K562 (cell line): ENCODE measurements at regions not wholly inside any gene's neighbourhood (a gene's known extent, or its start where the extent isn't known, plus 50 kb on each side); places are given as distances from the start of the nearest gene placed in this dataset.

Experiments
- ATAC-seq: fragments of 200-7000 bp; cut with Tn5 transposase; 3 replicates; pipeline ENCODE4 v1.9.1; 2020; ENCODE audit warnings: moderate library complexity
- BruUV-seq: library from RNA; stranded (reverse); fragments of 400-500 nt; replicated peaks from 2 replicates; lab custom pipeline; 2021; lab: Mats Ljungman, UMichigan
- CTCF ChIA-PET: fragments of 300-600 bp; formaldehyde crosslinking; extraction: SDS; loops from one replicate; lab custom pipeline; 2021; ENCODE audit warnings: low intra/inter-chr PET ratio; lab: Yijun Ruan, JAX
- POLR2A ChIA-PET: fragments of 300-600, 350-650 bp; sonication (Branson Sonifier 250); formaldehyde crosslinking; extraction: SDS; loops from one replicate; lab custom pipeline; 2021; ENCODE audit warnings: antibody characterized with exemption, inconsistent platforms; lab: Yijun Ruan, JAX
- DNase-seq, 4 experiments: peaks; one replicate each; pipeline versions ENCODE4 v3.0.0 to v3.0.0-alpha.2; 2011 to 2018; ENCODE audit warnings: low spot score in 3 of 4, mixed read lengths in 3 of 4; ENCODE audit errors: extremely low read depth in 1 of 4
- FAIRE-seq: peaks from 2 replicates; lab custom pipeline; 2011; peaks lifted over from hg19 to GRCh38; lab: Jason Lieb, UNC
- H2AFZ ChIP-seq: 2 replicates; pipeline ENCODE4 v1.6.0; 2011; ENCODE audit warnings: low read depth, low read length, control low read depth, inconsistent platforms
- H3K27ac ChIP-seq: fragments of 200-600 bp; 3 replicates; pipeline ENCODE4 v1.8.0; 2011; ENCODE audit warnings: low read depth, mild to moderate bottlenecking, control low read depth, inconsistent platforms, low read length, moderate library complexity, mixed read lengths; ENCODE audit errors: extremely low read depth
- H3K27me3 ChIP-seq, 2 experiments: fragments of 300-600 bp in 1 of 2; 2 replicates in 1 of 2; 3 replicates in 1 of 2; pipeline versions ENCODE4 v1.6.0 to v1.8.0; 2011; ENCODE audit warnings: inconsistent platforms in 2 of 2, low read length in 2 of 2, mild to moderate bottlenecking in 1 of 2, mixed read lengths in 1 of 2, moderate library complexity in 1 of 2; ENCODE audit not compliant: control insufficient read depth in 2 of 2, insufficient read depth in 2 of 2
- H3K36me3 ChIP-seq: fragments of 300-600 bp; 3 replicates; pipeline ENCODE4 v1.8.0; 2011; ENCODE audit warnings: mild to moderate bottlenecking, low read length, inconsistent platforms; ENCODE audit not compliant: control insufficient read depth, insufficient read depth
- H3K4me1 ChIP-seq, 2 experiments: fragments of 200-600 bp in 1 of 2; replicated peaks in 1 of 2; 2 replicates in 1 of 2; 3 replicates in 1 of 2; pipeline versions ENCODE4 v1.5.1 to v1.8.0; 2011; ENCODE audit warnings: inconsistent platforms in 2 of 2, low read length in 2 of 2, mild to moderate bottlenecking in 1 of 2, mixed read lengths in 1 of 2, moderate library complexity in 1 of 2; ENCODE audit not compliant: control insufficient read depth in 2 of 2, insufficient read depth in 2 of 2
- H3K4me2 ChIP-seq: 2 replicates; pipeline ENCODE4 v1.6.1; 2011; ENCODE audit warnings: low read length, control low read depth, inconsistent platforms, mixed read lengths; ENCODE audit not compliant: insufficient read depth
- H3K4me3 ChIP-seq: fragments of 200-600 bp; sonication (generic), shearing (Covaris generic); 2 replicates; pipeline ENCODE4 v1.5.1; 2016; ENCODE audit warnings: control low read depth, inconsistent platforms
- H3K79me2 ChIP-seq: fragments of 200-600 bp; 3 replicates; pipeline ENCODE4 v1.8.0; 2011; ENCODE audit warnings: low read length, inconsistent platforms; ENCODE audit not compliant: control insufficient read depth, insufficient read depth
- H3K9ac ChIP-seq, 2 experiments: 2 replicates each; pipeline versions ENCODE4 v1.6.0 to v1.6.1; 2011; ENCODE audit warnings: low read depth in 2 of 2, low read length in 2 of 2, control low read depth in 1 of 2, inconsistent platforms in 1 of 2, mild to moderate bottlenecking in 1 of 2, mixed read lengths in 1 of 2; ENCODE audit not compliant: insufficient read depth in 1 of 2
- H3K9me1 ChIP-seq: one replicate; pipeline ENCODE4 v1.6.0; 2011; ENCODE audit warnings: inconsistent platforms, mild to moderate bottlenecking, low read length, moderate library complexity; ENCODE audit not compliant: control insufficient read depth, insufficient read depth
- H3K9me3 ChIP-seq: replicated peaks from 2 replicates; pipeline ENCODE4 v1.5.1; 2011; ENCODE audit warnings: low read depth, low read length, inconsistent platforms; ENCODE audit not compliant: control insufficient read depth, insufficient read depth
- H4K20me1 ChIP-seq: replicated peaks from 2 replicates; pipeline ENCODE4 v1.6.1; 2011; ENCODE audit warnings: low read length, inconsistent platforms, mixed read lengths; ENCODE audit not compliant: control insufficient read depth, insufficient read depth
- ARID3A ChIP-seq: IDR thresholded peaks from 2 replicates; pipeline ENCODE4 v1.6.1; 2012; ENCODE audit warnings: low read depth, low read length, improper control_type of control experiment, borderline replicate concordance
- ATF1 ChIP-seq, 2 experiments: fragments of 450-650 bp in 1 of 2; IDR thresholded peaks; 2 replicates each; pipeline ENCODE4 v1.6.1; 2016; ENCODE audit warnings: missing compliant biosample characterization in 1 of 2, missing genetic modification characterization in 1 of 2
- BDP1 ChIP-seq: IDR thresholded peaks from 3 replicates; pipeline ENCODE4 v1.6.1; 2011; ENCODE audit not compliant: insufficient read length, insufficient read depth
- DIDO1 ChIP-seq: fragments of 450-650 bp; IDR thresholded peaks from 2 replicates; pipeline ENCODE4 v1.6.1; 2016; ENCODE audit warnings: low read depth, missing biosample characterization, missing genetic modification characterization
- E2F4 ChIP-seq: sonication (generic); formaldehyde crosslinking; IDR thresholded peaks from 2 replicates; pipeline ENCODE4 v1.8.0; 2022; ENCODE audit warnings: mild to moderate bottlenecking, low read depth, missing genetic modification reagents
- GABPB2 ChIP-seq: fragments of 250-450 bp; sonication (Bioruptor Pico); conservative IDR thresholded peaks from 2 replicates; pipeline ENCODE4 v1.5.1; 2021; ENCODE audit warnings: mild to moderate bottlenecking
- HDAC6 ChIP-seq: IDR thresholded peaks from 2 replicates; pipeline ENCODE4 v1.6.1; 2012; ENCODE audit warnings: low read depth, mild to moderate bottlenecking, control low read depth, inconsistent platforms, low read length, moderate library complexity
- LCOR ChIP-seq: sonication (generic); formaldehyde crosslinking; IDR thresholded peaks from 2 replicates; pipeline ENCODE4 v1.8.0; 2022; ENCODE audit warnings: mild to moderate bottlenecking, missing genetic modification reagents
- NFIX ChIP-seq: fragments of 250-450 bp; sonication (Bioruptor Pico); IDR thresholded peaks from 2 replicates; pipeline ENCODE4 v1.4.0; 2020; ENCODE audit warnings: low read depth, mild to moderate bottlenecking, moderate library complexity
- OTX1 ChIP-seq: fragments of 450-650 bp; formaldehyde crosslinking; IDR thresholded peaks from 2 replicates; pipeline ENCODE4 v1.4.0; 2022; ENCODE audit warnings: mild to moderate bottlenecking
- SAFB2 ChIP-seq: fragments of 200-400 bp; formaldehyde crosslinking; IDR thresholded peaks from 2 replicates; pipeline ENCODE4 v1.6.1; 2018; ENCODE audit warnings: borderline replicate concordance, low read length, low read depth, moderate library complexity; ENCODE audit not compliant: severe bottlenecking
- SMAD1 ChIP-seq: fragments of 150-350 bp; IDR thresholded peaks from 2 replicates; pipeline ENCODE4 v1.6.1; 2014; ENCODE audit warnings: low read length, low read depth; ENCODE audit not compliant: partially characterized antibody
- SMARCA4 ChIP-seq: fragments of 450-650 bp; IDR thresholded peaks from 2 replicates; pipeline ENCODE4 v1.6.1; 2016
- TAF15 ChIP-seq: fragments of 200-400 bp; formaldehyde crosslinking; IDR thresholded peaks from 2 replicates; pipeline ENCODE4 v1.6.1; 2017; ENCODE audit warnings: mild to moderate bottlenecking, low read depth, low read length, moderate library complexity
- THAP7 ChIP-seq: fragments of 250-450 bp; sonication (Bioruptor Pico); IDR thresholded peaks from 2 replicates; pipeline ENCODE4 v1.5.0; 2021
- ZNF174 ChIP-seq: fragments of 250-450 bp; sonication (Bioruptor Pico); IDR thresholded peaks from 2 replicates; pipeline ENCODE4 v1.4.0; 2020; ENCODE audit warnings: mild to moderate bottlenecking
- ZNF354B ChIP-seq: fragments of 250-450 bp; sonication (Bioruptor Pico); IDR thresholded peaks from 2 replicates; pipeline ENCODE4 v1.4.0; 2020
- in situ Hi-C: fragments of 300-500 bp; cut with MboI; formaldehyde crosslinking; loops from 4 replicates; pipeline ENCODE4 v1.15.0; 2018; ENCODE audit warnings: inconsistent platforms, mixed read lengths
- intact Hi-C: fragments of 100-400 bp; cut with micrococcal nuclease; formaldehyde crosslinking; loops from 2 replicates; pipeline ENCODE4 v1.14.2; 2022
- TF ChIP-seq, protein P1 (sequence below): fragments of 450-650 bp; formaldehyde crosslinking; IDR thresholded peaks from 2 replicates; pipeline ENCODE4 v1.4.0; 2022; ENCODE audit warnings: mild to moderate bottlenecking, moderate library complexity

DNA sequence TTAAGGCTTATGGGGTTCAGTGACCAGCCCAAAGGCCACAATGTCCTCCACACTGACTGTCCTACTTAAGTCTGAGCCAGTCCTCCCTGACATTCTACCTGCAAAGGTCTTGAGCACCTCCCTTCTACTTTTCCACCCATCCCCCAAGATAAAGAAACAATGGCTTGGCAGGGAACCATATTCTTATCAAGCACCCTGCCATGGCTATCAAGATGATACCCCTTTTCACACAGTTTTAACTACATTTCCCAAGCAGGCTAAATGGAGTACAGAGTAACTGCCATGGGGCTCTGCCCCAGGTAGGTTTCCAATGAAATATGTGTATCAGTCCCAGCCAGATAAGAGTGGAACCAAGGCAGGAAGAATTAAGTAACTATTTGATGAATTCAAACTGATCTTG, 85.9 kb upstream of the MOCS1 start:
- no TSS peak for BruUV-seq
- TF ChIP-seq HDAC6 (no peak), E2F4 (no peak), ARID3A (no peak), SAFB2 (no peak), NFIX (no peak), SMAD1 (no peak), SMARCA4 (no peak), DIDO1 (no peak), LCOR (CRISPR knock-in tag) (no peak), THAP7 (CRISPR knock-in tag) (no peak), GABPB2 (CRISPR knock-in tag) (no peak), OTX1 (no peak), ZNF174 (CRISPR knock-in tag) (no peak), ATF1 (CRISPR knock-in tag; IDR thresholded peaks at IDR 0.05) (no peak), ATF1 (tag; IDR thresholded peaks at IDR 0.05) (no peak), BDP1 (no peak), TAF15 (no peak), ZNF354B (CRISPR knock-in tag) (no peak)
- TF ChIP-seq, protein P1, sequence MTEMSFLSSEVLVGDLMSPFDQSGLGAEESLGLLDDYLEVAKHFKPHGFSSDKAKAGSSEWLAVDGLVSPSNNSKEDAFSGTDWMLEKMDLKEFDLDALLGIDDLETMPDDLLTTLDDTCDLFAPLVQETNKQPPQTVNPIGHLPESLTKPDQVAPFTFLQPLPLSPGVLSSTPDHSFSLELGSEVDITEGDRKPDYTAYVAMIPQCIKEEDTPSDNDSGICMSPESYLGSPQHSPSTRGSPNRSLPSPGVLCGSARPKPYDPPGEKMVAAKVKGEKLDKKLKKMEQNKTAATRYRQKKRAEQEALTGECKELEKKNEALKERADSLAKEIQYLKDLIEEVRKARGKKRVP (CRISPR knock-in tag) = no peak
- TF ChIP-seq, all 486 proteins: peak for 0
- CTCF ChIA-PET = no interaction called here
- DNase-seq (no peak), ATAC-seq (no peak), FAIRE-seq (no peak)
- POLR2A ChIA-PET = no interaction called here
- Histone ChIP-seq H2AFZ (no peak overlapping the region), H3K36me3 (no peaks in the 10 kb centered on the region), H3K9me3 (no peaks in the 10 kb centered on the region), H3K27me3 (no peaks in the 10 kb centered on the region), H3K79me2 (no peaks in the 10 kb centered on the region), H3K4me3 (no peak overlapping the region), H4K20me1 (no peaks in the 10 kb centered on the region), H3K9ac (no peak overlapping the region), H3K9me1 (no peaks in the 10 kb centered on the region), H3K4me1 (no peaks in the 10 kb centered on the region), H3K4me2 (no peak overlapping the region), H3K27ac (no peak overlapping the region)
- in situ Hi-C loops = no loop called here
- intact Hi-C loops = no loop called here
